Breast epithelium (tissue), 3 donors: ENCODE measurements at regions not wholly inside any gene's neighbourhood (a gene's known extent, or its start where the extent isn't known, plus 50 kb on each side); places are given as distances from the start of the nearest gene placed in this dataset.

ENCODE experiments used
- CTCF ChIP-seq, 3 donors: fragments of 450-650 bp; IDR thresholded peaks; one replicate each; pipeline ENCODE4 v1.5.1; 2016 to 2017; ENCODE audit warnings: antibody characterized with exemption in 3 of 3, mild to moderate bottlenecking in 3 of 3, moderate library complexity in 3 of 3
- POLR2A ChIP-seq: fragments of 450-650 bp; IDR thresholded peaks from one replicate; pipeline ENCODE4 v1.6.1; 2016; ENCODE audit warnings: antibody characterized with exemption, mild to moderate bottlenecking, moderate library complexity
- POLR2AphosphoS5 ChIP-seq, 3 donors: sonication (generic); formaldehyde crosslinking; IDR thresholded peaks; one replicate each; pipeline ENCODE4 v1.6.1; 2017; ENCODE audit warnings: antibody characterized with exemption in 3 of 3

DNA sequence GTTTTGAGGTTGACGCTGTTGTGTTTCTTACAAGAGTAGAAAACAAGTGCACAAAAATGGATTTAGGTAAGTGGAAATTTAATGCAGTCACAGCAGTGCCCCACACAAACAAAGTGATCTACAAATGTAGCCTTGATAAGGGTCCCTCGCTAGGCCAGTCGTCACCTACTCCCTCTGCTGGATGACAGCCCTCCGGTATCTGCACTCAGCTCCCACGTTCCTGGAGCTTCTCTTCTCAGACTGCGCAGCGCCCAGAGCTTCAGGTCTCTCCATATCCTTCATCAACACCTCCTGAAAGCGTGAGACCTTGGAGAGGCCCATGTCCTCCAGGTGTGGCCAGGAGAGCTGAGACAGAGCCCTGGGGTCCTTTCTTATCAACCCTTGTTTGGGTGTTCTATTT, 58.3 kb upstream of the MAP3K4 start:
- TF ChIP-seq CTCF (IDR thresholded peaks at IDR 0.05) (no peak), POLR2AphosphoS5 (IDR thresholded peaks at IDR 0.05) (no peak), POLR2A (no peak)
